Upper lobe of right lung (tissue), 1 donor: ENCODE measurements at regions not wholly inside any gene's neighbourhood (a gene's known extent, or its start where the extent isn't known, plus 50 kb on each side); places are given as distances from the start of the nearest gene placed in this dataset.

Experiments
- ATAC-seq: fragments of 200-7000 bp; cut with Tn5 transposase; one replicate; pipeline ENCODE4 v1.9.1; 2020; ENCODE audit warnings: mild to moderate bottlenecking, moderate library complexity
- DNase-seq: peaks from one replicate; pipeline ENCODE4 v3.0.0-alpha.2; 2020
- H3K27ac ChIP-seq: fragments of 200-600 bp; one replicate; pipeline ENCODE4 v1.8.0; 2022
- H3K27me3 ChIP-seq: fragments of 200-600 bp; one replicate; pipeline ENCODE4 v1.8.0; 2022; ENCODE audit warnings: mild to moderate bottlenecking
- H3K36me3 ChIP-seq: fragments of 200-600 bp; one replicate; pipeline ENCODE4 v1.8.0; 2022
- H3K4me1 ChIP-seq: fragments of 200-600 bp; one replicate; pipeline ENCODE4 v1.8.0; 2022
- H3K4me3 ChIP-seq: fragments of 200-600 bp; one replicate; pipeline ENCODE4 v1.8.0; 2022; ENCODE audit warnings: mild to moderate bottlenecking
- H3K9me3 ChIP-seq: fragments of 200-600 bp; one replicate; pipeline ENCODE4 v1.8.0; 2022
- CTCF ChIP-seq: fragments of 200-600 bp; IDR thresholded peaks from one replicate; pipeline ENCODE4 v1.8.0; 2022; ENCODE audit warnings: antibody characterized with exemption
- intact Hi-C: fragments of 100-400 bp; cut with DNase I; formaldehyde crosslinking; loops from one replicate; pipeline ENCODE4 v1.11.0; 2022
- donor health status: DM: no; HTN: yes; CAD: no; lungs with severe emphysema.

GRCh38 chr4:3849140-3849539, 83.0 kb downstream of the ADRA2C start:
- H3K4me1 ChIP-seq: no peaks in the 10 kb centered on the region
- DNase-seq (no peak), ATAC-seq (no peak)
- H3K36me3 ChIP-seq: no peaks in the 10 kb centered on the region
- H3K9me3 ChIP-seq: no peaks in the 10 kb centered on the region
- peaks cover 17% of the 10 kb centered on the region for H3K27me3 ChIP-seq
- intact Hi-C loops: no loop called here
- no peak overlapping the region for H3K4me3 ChIP-seq
- TF ChIP-seq CTCF: no peak
- no peak overlapping the region for H3K27ac ChIP-seq

- Histone ChIP-seq H3K36me3 (no peaks in the 10 kb centered on the region), H3K4me1 (no peaks in the 10 kb centered on the region), H3K9me3 (no peaks in the 10 kb centered on the region), H3K27me3 (peaks cover 20% of the 10 kb centered on the region), H3K4me3 (no peak overlapping the region), H3K27ac (no peak overlapping the region)
- intact Hi-C loops: no loop called here
- ATAC-seq (no peak), DNase-seq (no peak)
- TF ChIP-seq CTCF: no peak
Observed at GRCh38 chr4:3850128-3850527, 83.9 kb downstream of the ADRA2C start.

- ATAC-seq (no peak), DNase-seq (no peak)
- Histone ChIP-seq H3K36me3 (no peaks in the 10 kb centered on the region), H3K27me3 (peaks cover 25% of the 10 kb centered on the region), H3K4me1 (no peaks in the 10 kb centered on the region), H3K4me3 (no peak overlapping the region), H3K27ac (no peak overlapping the region), H3K9me3 (no peaks in the 10 kb centered on the region)
- intact Hi-C loops: no loop called here
- TF ChIP-seq CTCF: no peak
Observed at GRCh38 chr4:3851211-3851610, 85.0 kb downstream of the ADRA2C start.

- Histone ChIP-seq H3K4me3 (no peak overlapping the region), H3K4me1 (no peaks in the 10 kb centered on the region), H3K9me3 (no peaks in the 10 kb centered on the region), H3K27me3 (peaks cover 25% of the 10 kb centered on the region), H3K36me3 (no peaks in the 10 kb centered on the region), H3K27ac (no peak overlapping the region)
- TF ChIP-seq CTCF: no peak
- intact Hi-C loops: no loop called here
- ATAC-seq (no peak), DNase-seq (no peak)
Observed at GRCh38 chr4:3851881-3852280, 85.7 kb downstream of the ADRA2C start.

- H3K27ac ChIP-seq: no peak overlapping the region
- H3K9me3 ChIP-seq: no peaks in the 10 kb centered on the region
- no peak for ATAC-seq
- H3K27me3 ChIP-seq: peaks cover 25% of the 10 kb centered on the region
- intact Hi-C loops: no loop called here
- H3K4me3 ChIP-seq: no peak overlapping the region
- no peak for DNase-seq
- no peaks in the 10 kb centered on the region for H3K36me3 ChIP-seq
- H3K4me1 ChIP-seq: no peaks in the 10 kb centered on the region
- TF ChIP-seq CTCF: no peak
Observed at GRCh38 chr4:3852309-3852708, 86.1 kb downstream of the ADRA2C start.

GRCh38 chr4:3852711-3853110, 86.5 kb downstream of the ADRA2C start:
- DNase-seq (no peak), ATAC-seq (no peak)
- H3K36me3 ChIP-seq: no peaks in the 10 kb centered on the region
- intact Hi-C loops: no loop called here
- H3K4me3 ChIP-seq: no peak overlapping the region
- H3K27ac ChIP-seq: no peak overlapping the region
- no peaks in the 10 kb centered on the region for H3K4me1 ChIP-seq
- peaks cover 25% of the 10 kb centered on the region for H3K27me3 ChIP-seq
- TF ChIP-seq CTCF: no peak
- H3K9me3 ChIP-seq: no peaks in the 10 kb centered on the region
